NCI-H128 (cell line): ENCODE measurements at regions not wholly inside any gene's neighbourhood (a gene's known extent, or its start where the extent isn't known, plus 50 kb on each side); places are given as distances from the start of the nearest gene placed in this dataset.

Source experiments
- DNase-seq: peaks from one replicate; lab custom pipeline; 2025; ENCODE audit not compliant: unreplicated experiment; lab: John Stamatoyannopoulos, UW

DNA sequence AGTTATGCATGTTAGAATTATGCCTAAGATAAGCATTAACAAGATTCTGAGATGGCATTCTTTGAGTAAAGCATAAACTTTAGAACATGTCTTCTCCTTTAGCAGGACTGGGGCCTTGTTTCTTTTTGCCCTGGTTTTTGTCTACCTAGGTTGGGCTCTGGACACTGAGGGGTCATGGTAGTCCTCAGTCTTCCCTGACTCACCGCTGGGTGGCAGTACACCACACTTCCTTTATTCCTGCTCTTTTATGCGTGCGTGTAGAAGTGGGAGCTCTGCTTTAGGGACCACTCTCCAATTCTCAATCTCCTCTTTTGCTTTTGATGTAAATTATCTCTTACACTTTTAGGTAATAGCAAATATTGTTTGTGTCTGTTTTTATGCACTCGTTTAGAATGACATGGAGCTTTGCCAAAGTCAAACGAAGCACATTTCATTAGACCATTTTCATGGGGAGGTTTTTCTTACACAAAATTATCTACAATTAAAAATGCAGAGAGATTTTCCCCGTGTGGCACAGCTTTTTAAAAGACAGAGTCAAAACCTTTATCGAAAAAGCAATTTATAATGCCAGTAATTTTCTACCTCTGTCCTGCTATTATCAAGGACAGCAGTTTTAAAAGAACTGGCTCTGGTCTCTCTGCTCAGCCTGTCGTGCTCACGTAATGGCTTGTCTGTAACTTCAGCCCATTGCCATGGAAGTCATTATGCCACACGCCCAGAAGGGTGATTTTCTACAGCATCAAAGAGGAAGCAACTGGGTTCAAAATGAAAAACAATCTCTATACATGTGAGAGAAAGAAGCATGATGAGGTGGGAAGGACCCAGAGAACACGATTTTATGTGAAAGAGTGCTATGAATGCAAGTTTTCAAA is 413.9 kb downstream of the COG6 start:
- peak; percentile 5 for DNase-seq

DNA sequence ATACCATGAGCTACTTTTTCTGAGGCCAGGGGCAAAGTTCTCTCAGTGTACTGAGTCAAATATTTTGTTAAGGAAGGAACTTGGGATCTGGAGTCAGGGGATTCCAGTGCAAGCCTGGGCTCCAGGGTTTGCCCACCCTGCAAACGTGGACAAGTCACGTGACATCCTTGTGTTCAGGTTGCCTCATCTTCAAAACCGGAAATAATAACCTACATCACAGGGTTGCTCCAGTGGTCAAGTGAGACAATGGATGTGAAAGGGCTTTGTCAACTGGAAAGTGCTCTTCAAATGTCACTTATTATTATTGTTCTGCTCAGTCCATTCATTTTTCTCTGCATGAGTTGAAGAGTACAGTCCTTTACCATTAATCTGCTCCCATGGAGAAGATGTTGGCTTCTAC is 414.9 kb downstream of the COG6 start:
- DNase-seq = no peak

DNA sequence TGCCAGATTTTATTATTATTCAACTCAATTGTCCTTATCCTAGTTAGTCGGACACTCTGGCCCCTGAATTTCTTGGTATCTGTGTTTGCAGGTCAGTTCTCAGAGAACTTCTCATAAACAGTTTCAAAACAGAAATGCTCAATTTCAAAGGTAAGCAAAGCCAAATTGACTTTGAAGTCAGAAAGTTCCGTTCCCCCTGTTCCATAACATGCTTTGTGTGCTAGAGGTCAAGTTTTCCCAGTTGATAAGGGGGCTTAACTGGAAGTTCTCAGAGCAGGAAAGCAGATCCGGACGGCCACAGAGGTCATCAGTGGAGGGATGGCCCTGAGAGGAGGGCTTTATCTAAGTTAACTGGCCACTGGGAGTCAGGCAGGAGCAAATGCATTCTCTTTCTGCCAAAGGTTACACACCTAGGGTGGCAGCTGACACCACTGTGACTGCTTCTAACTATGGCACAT is 417.2 kb downstream of the COG6 start:
- no peak for DNase-seq

DNA sequence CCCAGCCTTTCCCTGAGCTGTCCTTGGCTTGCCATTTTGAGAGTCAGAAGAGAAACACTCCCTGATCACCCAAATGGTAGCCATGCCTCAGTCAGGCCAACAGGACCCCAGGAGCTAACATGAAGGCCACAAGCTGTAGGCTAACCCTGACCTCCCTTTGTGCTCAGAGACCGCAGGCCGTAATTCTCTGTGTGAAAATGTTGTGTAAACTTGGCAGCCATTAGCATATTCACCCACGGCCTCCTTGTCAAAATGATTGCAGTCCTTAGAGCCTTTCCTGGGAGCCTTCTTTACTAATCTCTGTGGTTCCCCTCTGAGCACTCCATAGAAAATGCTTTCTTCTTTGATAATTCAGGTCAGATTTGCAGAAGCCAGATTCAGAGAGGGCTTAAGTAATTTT is 418.9 kb downstream of the COG6 start:
- DNase-seq = no peak

DNA sequence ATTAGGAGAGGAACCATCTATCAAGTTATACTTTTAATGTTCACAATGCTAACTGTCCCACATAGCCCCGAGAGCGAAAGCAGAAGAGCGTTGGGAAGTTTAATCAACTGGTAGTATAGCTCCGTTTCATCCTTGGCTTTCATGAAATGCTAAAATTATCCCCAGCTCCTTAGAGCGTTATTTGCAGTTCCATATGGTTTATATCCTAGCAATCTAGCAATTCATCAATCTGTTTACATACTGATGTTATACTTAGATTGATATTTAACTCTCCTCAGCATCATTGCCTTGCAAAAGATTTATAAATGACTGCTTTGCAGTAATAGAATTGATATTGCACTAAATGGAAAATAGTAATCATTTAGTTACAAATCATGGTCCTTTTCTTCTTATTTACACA is 419.8 kb downstream of the COG6 start:
- no peak for DNase-seq

DNA sequence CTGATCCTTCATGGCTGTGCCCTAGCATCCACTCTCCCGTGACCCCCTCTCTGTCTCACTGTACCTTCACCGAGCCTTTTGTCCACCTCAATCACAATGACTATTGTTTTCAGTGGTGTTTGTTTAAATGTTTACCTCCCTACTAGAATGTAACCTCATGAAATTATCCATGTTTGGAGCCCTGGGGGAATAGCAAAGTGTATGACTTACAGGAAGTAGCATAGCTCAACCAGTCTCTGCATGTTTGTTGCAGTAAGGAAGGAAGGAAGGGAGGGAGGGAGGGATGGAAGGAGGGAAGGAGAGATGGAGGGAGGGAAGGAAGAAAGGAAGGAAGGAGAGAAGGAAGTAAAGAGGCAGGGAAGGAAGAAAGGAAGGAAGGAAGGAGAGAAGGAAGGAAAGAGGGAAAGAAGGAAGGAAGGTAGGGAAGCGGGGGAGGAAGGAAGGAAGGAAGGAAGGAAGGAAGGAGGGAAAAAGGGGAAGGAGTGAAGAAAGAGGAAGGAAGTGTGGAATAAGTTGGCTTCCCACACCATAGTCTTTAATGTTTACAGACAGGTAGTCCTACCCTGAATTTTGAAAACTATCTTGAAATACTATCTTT is 421.4 kb downstream of the COG6 start:
- no peak for DNase-seq

DNA sequence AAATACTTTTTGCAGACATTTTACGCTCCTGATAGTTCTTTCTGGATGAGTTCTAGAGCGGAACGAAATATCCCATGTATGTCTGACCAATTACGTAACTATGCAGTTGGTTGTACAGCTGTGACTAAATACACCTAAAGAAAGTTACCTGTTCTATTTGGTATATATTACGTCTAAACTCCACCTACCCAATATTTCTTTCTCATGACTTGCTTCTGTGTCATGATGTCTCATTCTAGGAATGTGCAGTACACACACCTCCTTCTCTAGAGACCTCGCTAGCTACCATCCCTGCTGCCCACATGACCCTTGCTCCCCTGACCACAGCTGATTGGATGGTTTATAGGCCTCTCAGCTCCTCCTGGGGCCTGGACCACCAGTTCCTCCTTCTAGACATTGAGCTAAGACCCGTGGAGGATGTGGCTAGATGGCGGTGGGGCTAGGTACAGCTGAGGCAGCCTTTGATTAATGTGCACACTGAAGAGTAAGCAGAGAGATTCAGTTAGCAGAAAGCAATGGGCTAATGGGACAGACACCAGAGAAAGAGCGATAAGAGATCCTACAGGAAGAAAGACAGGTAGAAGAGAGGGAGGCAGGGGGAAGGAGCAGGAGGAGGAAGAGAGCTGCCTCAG is 422.1 kb downstream of the COG6 start:
- DNase-seq = no peak

DNA sequence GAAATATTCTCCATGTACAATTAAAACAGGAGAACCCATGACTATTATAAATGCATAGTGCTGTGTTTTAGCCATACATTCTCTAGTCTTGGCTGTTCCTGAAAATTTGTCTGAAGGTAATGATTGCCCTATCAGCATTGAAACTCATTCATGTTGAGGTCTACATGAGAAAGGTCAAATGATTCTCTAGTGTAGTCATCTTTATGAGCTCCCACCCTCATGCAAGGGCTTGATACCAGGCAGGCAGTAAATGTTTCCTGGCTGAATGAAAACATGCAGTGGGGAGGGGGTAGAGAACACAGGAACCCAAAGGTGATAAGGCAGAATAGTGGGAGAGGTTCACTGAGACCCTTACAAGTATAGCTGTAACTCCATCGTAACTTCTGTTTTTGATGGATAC is 424.3 kb downstream of the COG6 start:
- no peak for DNase-seq

DNA sequence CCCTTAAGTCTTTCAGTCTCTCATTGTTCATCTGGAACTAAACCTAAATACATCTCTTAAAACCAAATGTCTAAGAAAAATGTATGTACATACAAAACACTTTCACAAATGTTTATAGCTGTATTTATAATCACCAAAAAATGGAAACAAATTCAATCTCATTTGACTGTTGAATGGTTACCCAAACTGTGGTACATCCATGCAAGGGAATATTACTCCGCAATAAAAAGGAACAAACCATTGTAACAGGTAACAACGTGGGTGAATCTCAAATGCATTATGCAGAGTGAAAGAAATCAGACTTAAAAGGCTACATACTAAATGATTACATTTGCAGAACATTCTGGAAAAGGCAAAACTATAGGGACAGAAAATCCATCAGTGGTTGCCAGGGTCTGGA is 425.2 kb downstream of the COG6 start:
- no peak for DNase-seq

DNA sequence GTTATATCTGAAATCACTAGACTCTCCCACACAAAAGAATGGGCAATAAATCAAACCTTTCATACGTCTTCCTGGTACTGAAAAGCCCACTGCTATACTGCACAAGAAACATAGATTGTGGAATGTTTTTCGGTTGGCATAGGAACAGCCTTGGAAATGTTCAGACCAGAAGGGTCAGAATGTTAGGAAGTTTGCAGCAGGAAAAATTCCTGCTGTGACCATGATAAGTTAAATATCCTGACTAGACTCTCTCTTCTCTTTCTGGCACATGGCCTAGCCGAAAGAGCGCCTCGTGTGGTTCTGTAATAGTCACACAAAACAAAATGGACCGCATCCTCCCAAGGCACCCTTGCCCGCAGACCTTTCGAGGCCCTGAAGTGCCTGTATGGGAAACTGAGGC is 427.2 kb downstream of the COG6 start:
- DNase-seq = no peak

DNA sequence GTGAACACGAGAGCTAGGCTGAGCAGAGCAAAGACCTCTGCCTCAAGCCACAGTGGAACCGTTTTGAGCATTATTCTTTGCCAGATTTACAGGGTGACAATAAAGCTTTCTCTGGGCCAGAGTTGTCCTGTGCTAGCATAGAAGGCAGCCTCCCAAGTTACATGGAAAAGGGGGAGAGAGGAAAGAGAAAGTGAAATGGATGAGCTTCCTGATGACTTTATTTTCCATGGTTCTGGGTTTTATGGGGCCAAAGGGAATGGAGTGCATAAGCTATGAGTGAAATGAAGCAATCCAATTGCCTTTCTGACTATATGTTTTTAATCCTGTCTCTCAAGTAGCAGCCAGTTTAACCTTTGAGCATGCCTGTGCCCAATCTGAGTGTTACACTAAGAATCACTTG is 428.4 kb downstream of the COG6 start:
- DNase-seq = no peak

DNA sequence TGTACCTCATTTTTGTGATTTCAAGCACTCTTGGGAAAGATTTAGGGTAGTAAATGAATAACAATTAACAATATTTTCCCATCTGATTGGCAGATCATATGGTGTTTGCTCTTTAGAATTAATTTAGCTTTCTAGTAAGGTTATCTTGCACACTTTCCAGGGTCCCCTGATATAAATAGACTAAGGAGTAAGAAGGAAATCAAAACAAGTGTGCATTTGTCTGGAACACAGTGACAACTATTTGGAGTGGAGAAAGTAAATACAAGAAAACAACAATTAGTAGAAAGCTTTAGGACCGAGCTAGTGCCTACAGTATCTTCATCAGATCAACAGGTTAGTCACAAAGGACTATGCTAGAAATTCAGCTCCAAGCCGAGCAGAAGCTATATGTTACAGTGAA is 429.5 kb downstream of the COG6 start:
- no peak for DNase-seq

DNA sequence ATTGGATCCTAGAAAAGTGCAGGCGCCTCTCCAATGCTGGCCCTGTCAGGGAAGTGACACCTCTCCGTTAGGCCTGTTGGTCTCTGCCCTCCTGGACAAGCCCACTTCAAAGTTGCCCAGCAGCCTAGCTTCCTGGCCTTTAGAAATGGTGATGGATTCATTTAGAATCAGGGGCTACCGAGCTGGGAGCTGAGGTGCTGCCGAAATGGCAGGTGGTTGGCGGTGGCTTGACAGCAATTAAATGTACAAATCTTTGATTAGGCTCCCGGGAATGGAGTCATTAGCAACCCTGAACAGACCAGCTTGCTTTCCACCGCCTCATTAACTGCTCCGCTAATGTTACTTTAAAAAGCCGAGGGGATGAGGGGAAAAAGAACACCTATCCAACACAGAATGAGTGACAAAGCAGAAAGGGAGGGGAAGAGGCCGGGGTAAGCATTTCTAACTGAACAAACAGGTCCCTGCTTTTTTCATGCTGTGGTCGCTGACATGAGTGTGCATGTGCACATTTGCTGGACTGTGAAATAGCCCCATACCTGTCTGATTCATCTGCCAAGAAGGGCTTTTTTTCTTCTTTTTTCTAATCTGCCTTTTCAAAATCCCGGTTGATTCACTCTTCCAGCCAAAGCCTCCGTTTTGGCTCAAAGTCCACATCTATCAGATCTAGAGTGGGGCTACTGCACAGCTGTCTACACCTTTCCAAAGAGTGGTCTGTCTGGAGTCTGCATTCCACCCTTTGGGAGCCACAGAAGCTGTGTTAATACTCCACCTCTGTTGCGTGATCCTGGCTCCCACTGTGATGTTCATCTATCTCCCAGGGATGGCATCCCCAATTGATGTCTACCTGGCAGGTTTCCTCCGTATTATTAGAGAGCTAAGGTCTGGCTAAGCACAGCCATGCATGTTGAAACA is 431.9 kb downstream of the COG6 start:
- DNase-seq = peak; percentile 38

DNA sequence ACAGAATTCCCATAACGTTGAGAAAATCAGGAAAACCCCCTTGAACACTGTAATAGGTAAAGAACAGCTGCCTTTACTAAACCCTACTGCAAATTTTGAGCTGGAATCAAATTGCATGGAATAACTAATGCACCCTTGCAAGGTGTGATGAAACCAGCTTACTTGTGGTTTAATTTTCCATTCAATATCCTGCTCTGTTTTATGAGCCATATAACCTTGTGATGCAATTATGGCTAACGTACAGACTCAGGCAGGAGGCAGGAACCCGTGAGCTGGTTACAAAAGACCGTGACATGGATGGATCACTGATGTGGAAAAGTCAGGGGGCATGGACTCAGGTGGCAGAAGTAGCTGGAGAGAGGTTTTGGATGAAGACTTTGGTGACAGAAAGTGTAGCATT is 438.6 kb downstream of the COG6 start:
- no peak for DNase-seq

DNA sequence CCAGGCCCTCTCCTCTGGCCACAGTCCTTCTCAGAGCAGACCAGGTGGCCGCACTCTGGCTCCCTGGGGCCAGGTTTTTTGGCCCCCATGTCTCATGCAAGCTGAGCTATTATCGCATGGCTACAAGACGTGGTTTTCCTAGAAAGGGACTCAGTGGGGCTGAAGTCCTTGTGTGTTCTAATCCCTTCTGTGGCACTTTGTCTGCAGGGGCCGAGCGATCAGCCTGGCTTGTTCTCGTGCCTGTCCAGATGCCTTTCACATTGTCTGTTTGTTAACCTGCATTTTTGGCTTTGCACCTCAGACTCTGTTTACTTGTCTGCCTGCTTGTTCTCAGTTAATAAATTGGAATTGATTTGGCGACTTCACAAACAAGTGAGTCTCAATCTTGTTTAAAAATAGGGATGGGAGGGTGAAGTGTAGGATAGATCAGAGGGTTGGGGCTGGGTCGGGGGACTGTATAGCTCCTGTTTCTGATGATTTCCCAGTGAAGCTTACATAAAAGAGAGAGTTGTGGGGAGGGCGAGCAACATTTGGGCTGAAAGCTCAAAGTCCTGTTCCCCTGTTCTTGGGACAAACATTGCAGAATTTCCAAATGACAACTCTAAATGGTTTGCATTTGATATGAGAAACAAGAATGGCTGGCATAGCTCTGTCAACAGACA is 440.4 kb downstream of the COG6 start:
- no peak for DNase-seq

DNA sequence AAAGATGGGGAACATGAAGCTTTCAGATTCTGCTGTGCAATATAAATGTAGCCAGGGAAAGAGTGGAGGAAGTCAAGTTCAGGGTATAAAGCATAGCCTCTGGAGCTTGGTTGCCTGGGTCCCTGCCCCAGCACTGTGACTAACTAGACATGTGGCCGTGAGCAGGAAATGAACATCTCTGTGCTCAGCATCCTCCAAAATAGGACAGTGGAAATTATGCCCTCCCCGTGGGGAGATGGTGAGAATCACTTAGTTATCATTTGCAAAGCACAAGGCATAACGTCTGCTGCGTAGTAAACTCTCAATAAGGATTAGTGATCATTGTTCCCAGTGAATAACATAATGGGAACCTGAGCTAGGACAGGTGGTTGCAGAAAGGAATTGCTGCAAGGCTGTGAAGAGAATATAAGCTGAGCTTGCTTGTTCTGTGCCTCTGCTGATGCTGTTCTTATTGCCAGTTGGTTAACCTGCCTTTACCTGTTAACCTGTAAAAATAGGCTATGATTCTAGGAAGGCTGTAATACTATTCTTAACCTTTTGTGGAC is 441.0 kb downstream of the COG6 start:
- peak; percentile 12 for DNase-seq

DNA sequence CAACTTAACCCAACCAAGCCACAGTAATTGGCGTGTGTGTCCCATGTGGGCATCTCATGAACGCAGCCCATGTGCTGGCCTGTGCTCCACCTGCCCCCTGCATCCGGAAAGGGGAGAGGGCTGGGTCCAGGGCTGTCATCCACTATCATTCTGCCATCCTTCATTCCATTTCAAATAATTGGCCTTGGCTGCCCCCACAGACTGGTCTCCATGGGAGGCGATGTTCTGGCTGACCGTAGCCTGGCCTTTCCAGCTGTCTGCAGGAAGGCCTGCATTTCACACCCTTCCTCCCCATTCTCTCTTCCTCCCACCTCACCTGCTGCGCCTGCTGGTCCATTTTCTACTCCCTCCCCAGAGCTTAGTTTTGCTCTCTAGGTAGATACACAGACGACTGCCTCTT is 442.8 kb downstream of the COG6 start:
- no peak for DNase-seq

DNA sequence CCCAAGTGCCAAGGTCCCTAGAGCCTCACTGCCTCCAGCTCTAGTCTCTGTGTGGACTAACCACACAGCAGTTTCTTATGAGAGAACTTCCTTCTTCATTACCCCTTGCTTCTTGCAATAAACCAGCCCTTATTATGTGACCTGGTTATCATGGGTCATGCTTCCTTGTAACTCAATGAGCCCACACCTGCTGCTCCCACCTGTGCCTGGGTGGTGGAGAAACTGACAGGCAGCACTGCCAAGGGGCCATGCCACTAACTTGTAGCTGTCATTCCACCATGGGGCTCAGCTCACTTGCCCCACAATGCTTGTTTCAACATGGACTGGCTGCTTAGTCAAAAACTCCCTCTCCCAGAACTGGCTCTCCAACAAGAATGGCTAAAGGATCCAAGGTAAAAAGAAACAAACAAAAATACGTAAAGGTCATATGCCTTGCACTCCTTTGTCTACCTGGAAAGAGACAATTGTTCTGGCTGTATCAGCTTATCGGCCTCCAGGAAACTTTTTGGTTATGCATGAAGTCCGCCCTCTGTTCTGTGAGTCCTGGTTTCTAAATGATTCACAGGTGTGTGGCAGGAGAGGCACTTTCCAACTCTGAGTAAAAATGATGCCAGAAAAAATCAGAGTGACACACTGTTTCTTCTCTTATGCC is 446.4 kb downstream of the COG6 start:
- DNase-seq = no peak

DNA sequence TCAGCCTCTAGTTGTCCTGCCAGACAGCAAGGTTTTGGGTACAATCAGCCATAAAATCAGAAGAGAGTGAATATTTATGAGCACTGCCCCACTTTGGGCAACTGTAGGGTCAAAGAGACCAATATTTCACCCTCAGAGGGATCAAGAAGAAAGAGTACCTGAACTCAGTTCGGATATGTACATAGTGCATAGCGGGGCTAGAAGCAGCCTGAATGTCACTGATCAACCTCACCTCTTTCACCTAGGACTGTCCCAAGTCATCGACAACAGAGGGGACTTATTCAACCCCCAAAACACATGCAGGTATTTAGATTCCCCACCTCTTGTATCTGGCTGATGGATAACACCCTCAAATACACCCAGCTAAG is 446.9 kb downstream of the COG6 start:
- DNase-seq = no peak

DNA sequence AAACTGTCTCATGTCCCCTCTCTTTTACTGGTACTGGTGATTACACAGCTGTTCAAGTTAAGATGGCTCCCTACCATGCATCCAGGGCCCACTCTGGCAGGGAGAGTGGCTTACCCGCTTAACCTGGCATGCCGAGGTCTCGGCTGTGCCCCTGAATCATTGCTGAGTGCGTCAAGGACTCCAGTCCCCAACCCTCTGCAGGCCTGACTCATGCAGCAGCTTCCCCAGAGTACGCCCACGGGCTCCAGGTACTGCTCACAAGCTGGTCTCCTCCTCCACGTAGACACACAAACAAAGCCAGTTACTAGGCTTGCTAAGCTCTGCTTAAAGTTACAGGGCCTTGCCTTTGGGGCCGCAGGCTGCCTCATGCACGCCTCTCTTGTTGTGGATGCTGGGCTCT is 447.4 kb downstream of the COG6 start:
- DNase-seq = no peak
